HUDEP-2 (cell line): ENCODE measurements at regions not wholly inside any gene's neighbourhood (a gene's known extent, or its start where the extent isn't known, plus 50 kb on each side); places are given as distances from the start of the nearest gene placed in this dataset.

Source experiments
- DNase-seq, 76 experiments: peaks; one replicate each; lab custom pipeline; 2025; ENCODE audit not compliant: unreplicated experiment in 76 of 76; lab: John Stamatoyannopoulos, UW

DNA sequence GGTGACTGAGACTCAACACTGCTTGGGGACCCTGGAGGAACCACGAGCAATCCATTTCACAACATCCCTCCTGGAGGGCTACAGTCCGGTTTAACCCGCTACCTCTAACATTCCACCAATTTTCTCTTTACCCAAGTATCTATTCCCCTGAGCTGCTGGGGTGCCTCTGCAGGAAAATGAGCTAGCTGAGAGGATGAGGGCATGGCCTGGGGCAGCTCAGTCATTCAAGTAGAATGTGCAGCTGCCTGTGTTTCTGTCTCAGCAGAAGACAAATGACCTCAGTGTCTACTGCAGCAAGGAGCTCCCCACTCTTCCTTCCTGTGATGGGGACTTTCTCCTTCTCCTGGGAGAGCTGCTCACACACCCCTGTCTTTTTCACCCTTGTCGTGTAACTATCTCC lies 120.8 kb downstream of the ZNF518B start:
- no peak for DNase-seq

DNA sequence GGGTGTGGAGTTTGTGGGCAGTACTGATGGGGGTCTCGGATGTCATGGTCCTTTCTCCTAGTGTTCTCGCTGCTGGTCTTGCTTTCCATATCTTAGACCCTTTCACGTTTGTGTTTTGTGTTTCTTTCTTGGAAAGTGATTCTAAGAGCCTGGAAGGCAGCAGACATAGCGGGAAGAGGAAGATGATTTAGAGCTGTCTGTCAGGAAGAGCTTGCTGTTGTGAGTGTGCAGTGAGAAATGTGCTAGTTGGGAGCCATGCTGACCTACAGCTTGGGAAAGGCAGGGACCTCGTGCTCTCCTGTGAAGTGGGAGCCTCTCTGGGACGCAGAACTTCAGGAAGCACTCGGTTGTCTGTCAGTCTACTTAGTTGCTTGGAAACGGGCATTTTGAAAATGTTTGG lies 122.2 kb downstream of the ZNF518B start:
- DNase-seq, result no peak

DNA sequence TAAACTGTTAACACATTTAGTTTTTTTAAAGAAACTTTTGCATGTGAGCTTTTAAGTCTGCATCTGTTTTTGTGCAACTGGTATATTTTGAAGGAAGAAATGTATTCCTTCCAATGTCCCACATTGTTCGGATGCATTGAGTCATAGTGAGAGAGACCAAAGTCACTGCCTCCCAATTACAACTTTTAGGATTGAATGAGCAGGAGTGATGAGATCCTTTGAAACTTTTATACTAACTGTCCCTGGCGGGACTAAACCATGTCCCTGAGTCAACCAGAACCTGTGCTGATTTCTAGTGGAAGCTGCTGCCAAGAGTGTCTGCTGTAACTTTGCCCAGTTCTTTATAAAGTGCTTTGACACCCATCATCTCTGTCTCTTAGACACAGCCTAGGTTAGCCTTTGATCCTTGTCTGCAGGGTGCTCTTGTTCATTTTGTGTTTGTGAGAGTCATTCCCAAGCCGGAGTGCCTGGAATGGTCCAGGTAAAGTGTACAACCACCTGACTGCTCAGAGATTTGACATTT lies 122.7 kb downstream of the ZNF518B start:
- DNase-seq, result no peak

DNA sequence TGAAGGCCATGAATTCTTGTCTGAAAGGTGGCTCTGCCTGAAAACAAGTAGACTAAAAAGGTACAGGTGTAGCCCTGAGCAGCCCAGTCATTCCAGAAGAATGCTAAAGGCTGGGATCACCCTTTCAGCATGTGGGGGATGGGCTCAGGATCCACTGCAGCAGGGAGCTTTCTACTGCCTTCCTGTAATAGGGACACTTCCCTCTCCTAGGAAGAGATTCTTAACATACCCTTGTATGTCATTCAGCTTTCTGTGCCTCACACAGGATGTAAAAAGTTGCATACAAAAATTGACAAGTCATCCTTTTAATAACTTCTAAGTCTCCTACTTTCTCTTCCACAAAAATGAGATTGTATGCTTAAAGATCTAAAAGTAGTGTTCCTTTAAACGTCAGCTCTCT lies 123.3 kb downstream of the ZNF518B start:
- no peak for DNase-seq

DNA sequence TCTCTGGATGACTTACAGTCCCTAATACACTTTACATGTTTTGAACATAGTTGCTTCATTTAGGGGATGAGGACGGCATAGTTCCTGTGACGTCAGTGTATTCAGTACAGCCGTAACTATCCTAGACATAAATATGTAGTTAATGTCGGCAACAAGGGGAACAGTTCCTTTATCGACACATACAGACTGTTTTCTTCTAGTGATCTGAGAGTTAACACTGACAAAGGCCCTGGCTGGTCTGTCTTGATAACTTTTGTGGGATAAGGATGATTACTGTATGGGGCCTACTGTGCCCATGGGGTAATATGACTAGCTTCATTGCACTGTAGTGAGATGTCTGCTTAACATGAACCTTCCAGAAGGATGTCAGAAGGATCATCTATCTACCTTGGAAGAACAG lies 131.2 kb downstream of the ZNF518B start:
- peak in 60 of 76 experiments; percentile 2 to 85 (median 40) for DNase-seq

DNA sequence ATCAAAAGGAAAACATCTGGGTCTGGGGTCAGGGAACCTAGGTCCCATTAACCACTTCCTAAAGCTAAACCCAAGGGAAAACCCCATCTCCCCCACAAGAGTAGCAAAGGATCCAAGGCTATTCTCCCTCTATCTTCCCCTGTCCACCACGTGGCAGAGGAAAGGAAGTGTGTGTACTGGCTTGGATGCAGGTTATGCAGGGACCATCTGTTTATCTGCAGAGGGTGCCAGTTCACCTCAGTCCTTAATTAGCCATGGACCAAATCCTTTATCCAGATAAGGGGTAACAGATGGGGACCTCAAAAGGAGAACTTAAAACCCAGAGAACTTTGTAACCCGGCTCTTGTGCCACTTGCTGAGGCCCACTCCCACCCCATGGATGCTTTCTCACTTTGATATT lies 135.3 kb downstream of the ZNF518B start:
- DNase-seq, result no peak

DNA sequence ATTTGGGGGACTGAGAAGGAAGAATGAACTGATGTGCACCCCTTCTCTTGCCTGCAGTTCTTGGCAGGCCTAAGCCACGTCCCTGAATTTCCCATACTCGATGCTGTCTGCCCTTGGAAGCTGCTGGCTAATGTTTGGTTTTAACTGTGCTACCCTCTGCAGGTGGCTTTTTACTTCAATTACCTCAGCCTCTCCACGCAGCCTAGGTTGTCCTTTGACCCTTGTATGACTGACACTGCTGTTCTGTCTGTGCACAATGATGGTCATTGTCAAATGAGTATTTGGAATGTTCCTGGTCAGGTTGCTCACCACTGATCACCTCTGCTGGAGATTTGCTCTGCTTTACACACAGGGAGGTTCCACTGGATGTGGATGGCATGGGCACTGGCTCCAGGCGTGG lies 137.1 kb downstream of the ZNF518B start:
- no peak for DNase-seq

DNA sequence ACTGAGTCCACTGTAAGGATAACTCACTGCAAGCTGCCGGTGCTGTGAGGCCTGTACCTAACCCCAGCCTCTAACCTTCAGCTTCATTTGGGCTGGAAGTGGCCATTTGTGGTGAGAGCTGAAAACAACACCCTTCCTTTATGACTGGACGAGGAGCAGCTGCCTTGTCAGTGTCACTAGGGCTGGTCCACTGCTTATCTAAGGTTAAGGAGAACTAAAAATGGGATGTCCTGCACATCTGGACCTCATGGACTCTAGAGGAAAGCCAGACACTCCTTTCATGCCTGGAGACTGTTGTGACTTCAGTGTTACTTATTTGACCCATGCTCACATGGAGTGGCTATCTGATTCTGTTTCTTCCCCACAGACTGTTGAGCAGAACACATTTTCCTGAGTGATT lies 139.9 kb downstream of the ZNF518B start:
- no peak for DNase-seq

DNA sequence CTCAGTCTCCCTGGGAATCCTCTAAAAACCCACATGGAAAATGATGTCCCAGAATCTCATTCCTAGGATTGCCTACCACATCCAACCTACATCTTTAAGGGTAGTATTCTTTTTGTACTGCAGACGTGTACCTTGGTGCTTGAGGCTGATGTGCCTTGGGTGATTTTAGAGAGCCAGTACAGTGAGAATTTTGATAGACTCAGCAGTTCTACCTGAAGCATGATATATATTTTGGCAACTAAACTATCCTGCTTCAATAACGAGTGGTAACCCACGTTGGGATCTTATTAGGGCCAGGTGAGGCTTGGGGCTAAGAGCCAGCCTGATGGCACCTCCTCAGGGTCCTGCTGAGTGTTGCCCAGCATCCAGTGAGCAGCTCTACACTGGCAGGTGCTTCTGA lies 140.4 kb downstream of the ZNF518B start:
- DNase-seq, result no peak

DNA sequence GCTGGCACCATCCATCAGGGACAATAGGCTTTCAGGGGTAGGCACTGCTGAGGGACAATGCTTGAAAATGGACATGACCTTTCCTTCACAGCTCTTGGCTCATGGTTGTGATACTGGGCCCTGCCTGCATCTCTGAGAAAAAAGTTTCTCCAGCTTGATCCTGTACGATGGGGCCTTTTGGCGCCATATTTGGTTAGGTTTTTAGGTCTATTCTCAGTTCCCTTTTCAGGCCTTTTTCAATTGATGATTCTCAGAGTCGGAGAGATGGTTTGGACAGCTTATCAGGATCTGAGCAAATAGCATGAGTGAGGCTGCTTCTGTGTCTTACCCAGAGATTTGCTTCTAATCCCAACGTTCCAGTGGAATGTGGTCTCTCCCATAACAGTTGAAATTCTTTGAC lies 141.6 kb downstream of the ZNF518B start:
- no peak for DNase-seq

DNA sequence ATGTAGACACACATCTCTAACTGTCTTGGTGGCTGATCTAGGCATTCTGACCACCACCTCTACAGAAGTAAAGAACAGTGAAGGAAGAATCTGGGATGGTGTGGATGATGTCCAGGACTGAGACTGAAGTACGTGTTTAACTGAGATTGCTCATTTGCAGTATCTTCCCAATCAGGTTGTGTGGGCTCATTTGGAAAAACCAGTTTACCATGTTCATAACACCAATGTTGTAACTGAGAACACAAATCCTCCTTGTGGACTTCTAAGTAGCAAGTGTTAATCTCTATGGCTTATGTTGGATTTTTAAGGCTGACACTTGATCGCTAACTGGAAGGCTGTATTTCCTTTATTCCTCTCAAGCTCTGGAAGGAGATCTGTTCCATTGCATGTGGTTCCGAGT lies 144.7 kb downstream of the ZNF518B start:
- DNase-seq, result no peak

DNA sequence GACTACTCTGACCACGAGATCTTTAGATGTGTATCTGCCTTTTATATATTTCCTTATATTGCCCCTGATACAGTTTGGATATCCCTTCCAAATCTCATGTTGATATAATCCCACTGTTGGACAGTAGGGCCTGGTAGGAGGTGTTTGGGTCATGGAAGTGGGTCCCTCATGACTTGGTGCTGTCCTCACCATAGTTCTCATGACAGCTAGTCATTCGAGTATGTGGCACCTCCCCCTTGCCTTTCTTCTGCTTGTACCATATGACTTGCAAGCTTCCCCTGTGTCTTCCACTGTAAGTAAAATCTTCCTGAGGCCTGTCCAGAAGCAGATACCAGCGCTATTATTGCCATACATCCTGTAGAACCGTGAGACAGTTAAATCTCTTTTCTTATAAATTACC lies 145.3 kb downstream of the ZNF518B start:
- DNase-seq, result no peak

DNA sequence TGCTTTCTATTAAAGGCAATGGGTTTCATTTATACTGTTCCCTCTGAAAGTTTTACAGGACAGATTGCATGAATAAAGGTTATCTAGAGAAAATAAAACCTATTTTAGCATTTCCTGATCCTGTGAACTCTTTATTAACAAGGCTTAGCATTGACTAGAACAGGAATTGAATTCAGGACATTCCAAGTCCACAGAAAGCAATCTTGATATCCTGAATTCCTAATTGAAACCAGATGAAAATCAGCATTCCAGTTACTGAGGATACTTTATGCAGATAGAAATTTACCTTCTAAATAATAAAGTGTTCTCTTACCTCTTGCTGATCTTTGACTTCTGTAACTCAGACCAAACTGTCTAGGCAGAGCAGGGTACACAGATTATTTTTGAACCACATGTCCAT lies 151.4 kb downstream of the ZNF518B start:
- no peak for DNase-seq

DNA sequence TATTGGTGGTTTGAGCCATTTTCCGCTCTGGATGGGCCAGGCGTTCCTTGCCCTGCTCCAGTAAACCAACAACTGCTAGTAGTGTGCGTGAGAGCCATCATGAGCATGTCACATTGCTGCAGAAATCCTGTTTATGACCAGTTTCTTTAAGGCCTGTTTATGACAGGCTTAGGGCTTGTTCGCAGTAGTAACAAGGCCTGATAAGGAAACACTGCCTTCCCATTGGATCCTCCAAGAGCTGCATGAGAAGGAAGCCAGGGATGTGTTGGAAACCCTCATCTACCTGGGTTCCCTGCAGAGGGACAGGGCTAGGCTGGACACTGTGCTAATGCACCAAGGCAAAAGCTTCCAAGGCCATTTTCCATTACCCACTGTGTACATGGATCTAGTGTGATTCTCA lies 153.9 kb downstream of the ZNF518B start:
- DNase-seq, result no peak

DNA sequence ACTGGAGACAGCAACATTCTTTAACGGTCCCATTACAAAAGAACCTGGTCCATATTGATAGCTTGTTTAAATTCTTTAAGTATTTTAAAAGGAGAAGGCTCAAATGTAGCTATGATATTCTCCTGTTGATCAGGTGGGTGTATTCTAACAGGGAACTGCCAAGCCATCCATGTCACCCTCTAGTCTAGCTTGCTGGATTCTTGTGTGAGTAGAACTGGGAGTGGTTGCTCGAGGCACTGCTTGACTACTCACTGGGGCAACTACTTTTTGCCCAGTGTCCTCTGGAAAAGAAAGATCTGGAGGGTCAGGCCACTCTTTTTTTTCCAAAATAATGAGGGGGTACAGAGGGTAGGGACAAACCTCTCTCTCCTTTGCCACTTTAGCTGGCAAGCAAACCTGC lies 155.1 kb downstream of the ZNF518B start:
- no peak for DNase-seq

DNA sequence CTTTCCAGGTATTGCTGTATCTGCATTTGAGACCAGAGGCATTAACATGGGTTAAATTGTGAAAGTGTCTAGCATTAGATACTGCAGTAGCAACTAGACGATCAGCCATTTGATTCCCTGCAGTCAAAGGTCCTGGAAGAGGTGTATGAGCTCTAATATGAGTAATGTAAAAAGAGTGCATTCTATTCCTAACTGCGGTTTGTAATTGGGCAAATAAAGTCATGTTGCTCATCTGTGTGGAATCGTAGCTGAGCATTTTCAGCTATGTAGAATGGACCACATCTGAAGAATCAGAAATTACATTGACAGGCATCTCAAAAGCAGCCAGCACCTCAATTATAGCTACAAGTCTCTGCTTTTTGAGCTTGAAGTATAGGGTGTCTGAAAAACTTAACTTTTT lies 157.6 kb downstream of the ZNF518B start:
- DNase-seq, result no peak

DNA sequence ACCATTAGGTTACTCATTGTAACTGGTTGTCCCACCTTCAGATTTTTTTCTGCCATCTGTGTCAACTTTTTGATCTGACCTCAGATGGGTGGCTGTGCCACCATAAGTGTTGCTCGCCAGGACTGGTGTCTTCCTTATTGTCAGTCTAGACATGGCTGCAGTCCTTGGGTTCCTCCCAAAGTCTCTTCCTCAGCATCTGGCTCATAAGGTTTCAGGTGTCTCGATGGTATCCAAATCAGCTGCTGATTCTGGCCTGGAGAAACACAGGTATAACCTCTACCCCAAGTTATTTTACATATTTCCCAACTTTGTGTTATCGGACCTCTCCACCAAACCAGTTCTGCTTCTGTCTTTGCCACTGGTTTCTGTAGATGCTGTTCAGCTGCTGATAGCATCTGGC lies 158.5 kb downstream of the ZNF518B start:
- DNase-seq, result no peak

DNA sequence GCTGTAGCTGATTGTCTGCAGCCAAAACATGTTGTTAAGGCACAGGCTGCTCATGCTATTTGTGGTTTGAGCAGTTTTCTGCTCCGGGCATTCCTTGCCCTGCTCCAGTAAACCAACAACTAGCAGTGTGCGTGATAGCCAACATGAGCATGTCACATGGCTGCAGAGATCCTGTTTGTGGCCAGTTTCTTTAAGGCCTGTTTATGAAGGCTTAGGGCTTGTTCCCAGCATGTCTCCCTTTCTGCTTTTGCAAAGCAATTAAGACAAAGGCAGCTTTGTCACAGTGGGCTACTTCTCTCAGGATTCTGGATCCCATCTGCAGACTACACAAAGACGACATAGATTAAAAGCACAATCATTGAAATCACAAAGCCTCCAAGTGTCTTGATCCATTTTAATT lies 160.5 kb downstream of the ZNF518B start:
- no peak for DNase-seq

DNA sequence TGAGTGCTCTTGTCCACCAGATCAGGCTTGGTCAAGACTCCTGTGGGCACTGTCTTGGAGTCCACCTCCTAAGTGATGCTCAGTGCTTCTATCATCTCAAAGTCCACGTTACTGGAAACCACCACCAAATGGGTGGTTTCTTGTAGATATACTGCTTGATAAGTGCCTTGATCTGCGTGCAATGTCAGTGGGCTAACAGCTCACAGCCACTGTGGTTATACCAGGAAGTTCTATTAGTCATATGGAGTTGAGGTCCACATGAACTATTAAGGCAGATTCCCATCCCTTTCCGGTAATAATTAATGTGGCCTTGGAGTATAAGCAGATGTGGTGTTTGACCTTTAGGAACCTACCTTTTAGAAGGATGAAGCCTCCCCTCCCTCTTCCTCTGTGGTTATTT lies 161.9 kb downstream of the ZNF518B start:
- DNase-seq, result no peak

DNA sequence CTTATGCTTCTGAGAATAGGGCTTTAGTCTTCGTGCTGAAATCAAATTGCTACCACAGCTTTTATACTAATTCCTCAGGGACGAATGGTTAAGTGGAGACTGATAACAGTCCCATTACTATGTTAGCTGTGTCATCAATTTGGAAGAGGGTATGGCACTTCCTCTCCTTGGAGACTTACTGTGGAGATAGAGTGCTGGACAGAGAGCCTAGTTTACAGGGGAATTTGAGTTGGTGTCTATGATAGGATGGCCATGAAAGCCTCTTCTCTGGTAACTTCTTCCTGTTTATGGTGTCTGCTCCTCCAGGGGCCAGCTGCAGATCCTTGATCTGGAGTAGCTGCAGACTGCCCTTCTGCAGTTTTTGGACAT lies 167.7 kb downstream of the ZNF518B start:
- no peak for DNase-seq

DNA sequence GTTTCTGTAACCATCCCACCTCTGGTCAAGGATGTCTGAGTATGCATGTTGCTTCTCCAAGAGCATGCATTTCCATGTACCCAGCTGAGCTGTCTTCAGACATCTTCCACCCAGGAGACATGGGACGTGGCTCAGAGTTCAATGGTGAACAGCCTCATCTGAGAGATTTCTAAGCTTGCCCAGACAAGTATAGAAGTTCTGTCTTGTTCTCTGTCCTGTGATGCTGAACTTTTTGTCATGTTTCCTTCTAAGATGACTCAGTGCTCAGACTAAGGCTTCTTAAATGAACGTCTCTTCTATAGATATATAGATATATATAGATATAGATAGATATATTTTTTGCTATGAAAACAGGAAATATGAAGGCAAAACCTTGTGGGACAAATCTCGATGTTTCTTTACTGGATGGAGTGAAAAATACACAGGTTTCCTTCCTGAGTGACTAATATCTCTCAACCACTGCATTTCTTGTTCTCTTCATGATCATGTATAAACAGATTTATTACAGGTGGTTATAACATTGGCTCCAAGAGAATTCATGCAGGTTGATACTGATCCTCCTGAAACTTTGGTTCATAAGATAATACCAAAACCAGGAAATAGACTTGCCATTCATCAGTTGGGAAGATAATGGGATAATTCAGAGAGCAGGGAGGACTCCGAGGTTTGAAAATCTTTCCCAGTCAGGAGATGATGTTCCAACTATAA lies 168.2 kb downstream of the ZNF518B start:
- no peak for DNase-seq

DNA sequence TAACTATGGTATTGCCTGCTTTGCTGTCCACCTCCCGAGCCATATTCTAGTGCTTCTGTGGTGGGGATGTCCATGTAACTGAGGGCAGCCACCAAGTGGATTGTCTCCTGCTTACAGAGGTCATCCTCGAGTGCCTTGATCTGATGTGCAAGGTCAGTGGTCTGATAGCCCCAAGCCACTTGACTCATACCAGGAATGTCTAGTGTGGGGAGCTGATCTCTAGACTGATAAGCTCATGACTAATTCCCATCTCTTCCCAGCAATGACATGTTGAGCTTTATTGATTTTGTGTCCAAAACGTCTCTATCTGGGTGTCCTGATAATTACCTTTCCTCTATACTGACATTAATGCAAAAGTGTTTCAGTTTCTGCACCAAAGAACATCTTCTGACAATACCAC lies 168.4 kb upstream of the WDR1 start:
- DNase-seq, result no peak

DNA sequence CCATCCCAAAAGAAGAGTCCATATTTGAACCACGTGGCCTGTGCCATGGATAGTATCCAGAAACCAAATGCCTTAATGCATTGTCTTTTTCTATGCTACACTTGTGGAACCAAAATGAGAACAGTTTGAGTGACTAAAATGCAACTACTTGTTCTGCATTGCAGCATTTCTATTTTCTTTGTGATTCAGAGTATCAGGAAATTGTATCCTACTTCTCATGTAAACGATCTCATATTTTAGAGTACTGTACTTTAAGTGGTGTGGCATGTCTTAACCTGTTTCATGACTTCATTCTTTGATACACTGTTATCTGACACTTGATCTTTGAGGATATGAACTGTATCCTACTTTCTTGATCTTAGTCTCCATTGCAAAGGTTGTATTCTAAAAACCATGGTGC lies 167.2 kb upstream of the WDR1 start:
- no peak for DNase-seq
